Upper lobe of left lung (tissue), 4 donors: ENCODE measurements at regions not wholly inside any gene's neighbourhood (a gene's known extent, or its start where the extent isn't known, plus 50 kb on each side); places are given as distances from the start of the nearest gene placed in this dataset.

ENCODE experiments used
- CTCF ChIP-seq, 6 experiments: fragments of 450-650 bp in 4 of 6; fragments of 200-600 bp in 2 of 6; sonication (generic) in 2 of 6; IDR thresholded peaks; one replicate each; pipeline ENCODE4 v1.5.1; 2016 to 2019; ENCODE audit warnings: antibody characterized with exemption in 6 of 6
- POLR2A ChIP-seq, 4 donors: fragments of 450-650 bp; IDR thresholded peaks; one replicate each; pipeline ENCODE4 v1.5.1; 2016 to 2017; ENCODE audit warnings: antibody characterized with exemption in 4 of 4, mild to moderate bottlenecking in 2 of 4

DNA sequence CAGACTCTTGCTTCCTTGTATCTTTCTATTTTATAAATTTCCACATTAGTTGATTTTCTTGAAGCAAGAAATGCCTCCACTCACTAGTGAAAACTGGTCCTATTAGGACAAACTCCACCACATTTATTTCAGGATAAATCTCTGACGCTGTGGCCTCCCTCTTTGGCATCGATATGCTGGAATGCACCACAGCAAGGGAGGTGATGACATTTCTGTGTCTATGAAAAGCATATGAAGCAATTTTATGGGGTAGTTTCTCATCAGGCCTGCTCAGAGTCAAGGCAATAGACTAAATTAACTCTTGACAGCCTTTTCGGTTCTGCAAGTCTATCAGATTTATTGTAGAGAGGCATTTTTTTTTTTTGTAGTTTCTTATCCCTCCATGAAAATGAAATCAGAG is 304.4 kb downstream of the ZEB1 start:
- TF ChIP-seq CTCF (IDR thresholded peaks at IDR 0.05) (no peak), POLR2A (IDR thresholded peaks at IDR 0.05) (no peak)
